ENCODE measurements at regions not wholly inside any gene's neighbourhood (a gene's known extent, or its start where the extent isn't known, plus 50 kb on each side); places are given as distances from the start of the nearest gene placed in this dataset.

DNA sequence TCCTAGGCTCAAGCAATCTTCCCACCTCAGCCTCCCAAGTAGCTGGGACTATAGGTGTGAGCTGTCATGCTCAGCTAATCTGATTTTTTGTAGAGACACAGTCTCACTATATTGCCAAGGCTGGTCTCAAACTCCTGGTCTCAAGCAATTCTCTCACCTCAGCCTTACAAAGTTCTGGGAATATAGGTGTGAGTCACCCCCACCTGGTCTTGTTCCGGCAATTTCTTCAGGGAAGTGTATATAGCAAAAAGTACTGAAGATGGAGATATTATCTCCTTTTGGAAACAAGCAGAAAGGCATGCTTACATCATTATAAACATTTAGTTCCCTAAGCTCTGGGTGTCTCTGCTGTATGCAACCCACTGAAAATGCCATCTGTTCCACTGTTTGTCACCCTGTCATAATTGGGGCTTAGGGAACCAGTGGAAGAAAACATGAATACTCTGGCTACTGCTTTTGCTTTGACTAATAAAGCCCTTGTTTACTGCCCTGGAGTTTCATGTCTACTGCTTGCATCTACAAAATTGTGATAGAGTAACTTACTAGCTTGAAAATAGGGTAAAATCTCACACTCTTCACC, 940.2 kb downstream of the GALC start:
- no peak for FAIRE-seq
- Histone ChIP-seq H3K36me3 (ENCODE audit: insufficient read depth, low read length) (no peaks in the 10 kb centered on the region), H3K4me3 (ENCODE audit: insufficient read depth, low read depth, low read length) (no peak overlapping the region), H3K4me1 (ENCODE audit: insufficient read depth, low read length) (no peaks in the 10 kb centered on the region), H2AFZ (ENCODE audit: low read depth, low read length) (no peak overlapping the region), H3K27me3 (ENCODE audit: insufficient read depth, low read length) (no peaks in the 10 kb centered on the region), H3K79me2 (ENCODE audit: insufficient read depth, low read length) (no peaks in the 10 kb centered on the region), H3K9ac (ENCODE audit: low read length) (no peak overlapping the region), H3K4me2 (ENCODE audit: low read length) (no peak overlapping the region), H3K27ac (ENCODE audit: low read depth, low read length) (no peak overlapping the region), H3K9me3 (ENCODE audit: insufficient read depth, low read depth, low read length) (no peaks in the 10 kb centered on the region), H4K20me1 (ENCODE audit: insufficient read depth, low read length) (no peaks in the 10 kb centered on the region)
- Mint-ChIP-seq H3K27me3 (ENCODE audit: low read depth, unreplicated experiment) (peaks cover 3% of the 10 kb centered on the region), H3K27ac (ENCODE audit: unreplicated experiment) (no peak overlapping the region), H3K4me3 (ENCODE audit: unreplicated experiment) (no peak overlapping the region), H3K36me3 (ENCODE audit: low read depth, unreplicated experiment) (no peaks in the 10 kb centered on the region), H3K4me1 (ENCODE audit: low read depth, unreplicated experiment) (no peaks in the 10 kb centered on the region), H3K9me3 (ENCODE audit: unreplicated experiment) (no peaks in the 10 kb centered on the region)
- DNase-seq (ENCODE audit: low read depth), result no peak
- no peak for TF ChIP-seq EZH2 (IDR thresholded peaks at IDR 0.05; ENCODE audit: insufficient read depth, low read length)
- TF ChIP-seq, protein P1, sequence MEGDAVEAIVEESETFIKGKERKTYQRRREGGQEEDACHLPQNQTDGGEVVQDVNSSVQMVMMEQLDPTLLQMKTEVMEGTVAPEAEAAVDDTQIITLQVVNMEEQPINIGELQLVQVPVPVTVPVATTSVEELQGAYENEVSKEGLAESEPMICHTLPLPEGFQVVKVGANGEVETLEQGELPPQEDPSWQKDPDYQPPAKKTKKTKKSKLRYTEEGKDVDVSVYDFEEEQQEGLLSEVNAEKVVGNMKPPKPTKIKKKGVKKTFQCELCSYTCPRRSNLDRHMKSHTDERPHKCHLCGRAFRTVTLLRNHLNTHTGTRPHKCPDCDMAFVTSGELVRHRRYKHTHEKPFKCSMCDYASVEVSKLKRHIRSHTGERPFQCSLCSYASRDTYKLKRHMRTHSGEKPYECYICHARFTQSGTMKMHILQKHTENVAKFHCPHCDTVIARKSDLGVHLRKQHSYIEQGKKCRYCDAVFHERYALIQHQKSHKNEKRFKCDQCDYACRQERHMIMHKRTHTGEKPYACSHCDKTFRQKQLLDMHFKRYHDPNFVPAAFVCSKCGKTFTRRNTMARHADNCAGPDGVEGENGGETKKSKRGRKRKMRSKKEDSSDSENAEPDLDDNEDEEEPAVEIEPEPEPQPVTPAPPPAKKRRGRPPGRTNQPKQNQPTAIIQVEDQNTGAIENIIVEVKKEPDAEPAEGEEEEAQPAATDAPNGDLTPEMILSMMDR (IDR thresholded peaks at IDR 0.05; ENCODE audit: insufficient read depth, low read depth, low read length), result no peak

GRCh38 chr14:87050421-87050820, 942.6 kb downstream of the GALC start:
- Mint-ChIP-seq H3K27ac (ENCODE audit: unreplicated experiment) (no peak overlapping the region), H3K4me1 (ENCODE audit: low read depth, unreplicated experiment) (no peaks in the 10 kb centered on the region), H3K36me3 (ENCODE audit: low read depth, unreplicated experiment) (no peaks in the 10 kb centered on the region), H3K4me3 (ENCODE audit: unreplicated experiment) (no peak overlapping the region), H3K27me3 (ENCODE audit: low read depth, unreplicated experiment) (peaks cover 3% of the 10 kb centered on the region), H3K9me3 (ENCODE audit: unreplicated experiment) (no peaks in the 10 kb centered on the region)
- H3K36me3 ChIP-seq (ENCODE audit: insufficient read depth, low read length), result no peaks in the 10 kb centered on the region
- H4K20me1 ChIP-seq (ENCODE audit: insufficient read depth, low read length), result no peaks in the 10 kb centered on the region
- no peak overlapping the region for H3K9ac ChIP-seq (ENCODE audit: low read length)
- no peak overlapping the region for H3K27ac ChIP-seq (ENCODE audit: low read depth, low read length)
- no peak overlapping the region for H2AFZ ChIP-seq (ENCODE audit: low read depth, low read length)
- H3K4me2 ChIP-seq (ENCODE audit: low read length), result no peak overlapping the region
- no peak for TF ChIP-seq EZH2 (IDR thresholded peaks at IDR 0.05; ENCODE audit: insufficient read depth, low read length)
- TF ChIP-seq, protein P1 (IDR thresholded peaks at IDR 0.05; ENCODE audit: insufficient read depth, low read depth, low read length), result no peak
- DNase-seq (ENCODE audit: low read depth) (no peak), FAIRE-seq (no peak)
- no peak overlapping the region for H3K4me3 ChIP-seq (ENCODE audit: insufficient read depth, low read depth, low read length)
- H3K4me1 ChIP-seq (ENCODE audit: insufficient read depth, low read length), result no peaks in the 10 kb centered on the region
- H3K79me2 ChIP-seq (ENCODE audit: insufficient read depth, low read length), result no peaks in the 10 kb centered on the region
- H3K27me3 ChIP-seq (ENCODE audit: insufficient read depth, low read length), result no peaks in the 10 kb centered on the region
- H3K9me3 ChIP-seq (ENCODE audit: insufficient read depth, low read depth, low read length), result no peaks in the 10 kb centered on the region

DNA sequence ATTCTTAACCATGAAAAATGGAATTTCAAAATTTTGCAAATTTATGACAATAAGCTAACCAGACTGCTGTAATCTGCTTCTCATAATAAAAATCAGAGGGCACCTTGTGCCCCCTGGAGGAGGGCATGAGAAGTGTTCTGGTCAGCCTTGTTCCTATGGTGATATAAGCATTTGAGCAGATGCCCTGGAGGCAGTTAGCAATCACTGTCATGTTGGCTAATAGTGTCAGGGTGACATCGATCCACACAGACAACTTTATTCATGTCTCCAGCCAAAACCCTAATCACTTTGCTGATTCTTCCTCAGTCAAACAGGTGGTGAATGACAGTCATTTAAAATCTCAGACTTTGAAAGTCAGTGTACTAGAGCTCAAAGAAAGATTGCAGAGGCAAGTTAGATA, 943.0 kb downstream of the GALC start:
- no peaks in the 10 kb centered on the region for H4K20me1 ChIP-seq (ENCODE audit: insufficient read depth, low read length)
- no peak overlapping the region for H3K27ac Mint-ChIP-seq (ENCODE audit: unreplicated experiment)

More for the DNA sequence above, 943.0 kb downstream of the GALC start:
- no peaks in the 10 kb centered on the region for H3K36me3 Mint-ChIP-seq (ENCODE audit: low read depth, unreplicated experiment)
- Histone ChIP-seq H3K9me3 (ENCODE audit: insufficient read depth, low read depth, low read length) (no peaks in the 10 kb centered on the region), H3K9ac (ENCODE audit: low read length) (no peak overlapping the region), H3K79me2 (ENCODE audit: insufficient read depth, low read length) (no peaks in the 10 kb centered on the region), H2AFZ (ENCODE audit: low read depth, low read length) (no peak overlapping the region), H3K27me3 (ENCODE audit: insufficient read depth, low read length) (no peaks in the 10 kb centered on the region), H3K4me3 (ENCODE audit: insufficient read depth, low read depth, low read length) (no peak overlapping the region), H3K27ac (ENCODE audit: low read depth, low read length) (no peak overlapping the region), H3K4me1 (ENCODE audit: insufficient read depth, low read length) (no peaks in the 10 kb centered on the region), H3K36me3 (ENCODE audit: insufficient read depth, low read length) (no peaks in the 10 kb centered on the region), H3K4me2 (ENCODE audit: low read length) (no peak overlapping the region)
- no peaks in the 10 kb centered on the region for H3K4me1 Mint-ChIP-seq (ENCODE audit: low read depth, unreplicated experiment)
- H3K9me3 Mint-ChIP-seq (ENCODE audit: unreplicated experiment), result no peaks in the 10 kb centered on the region
- TF ChIP-seq, protein P1 (IDR thresholded peaks at IDR 0.05; ENCODE audit: insufficient read depth, low read depth, low read length), result peak; percentile 44
- TF ChIP-seq EZH2 (IDR thresholded peaks at IDR 0.05; ENCODE audit: insufficient read depth, low read length), result no peak
- no peak for DNase-seq (ENCODE audit: low read depth)
- H3K4me3 Mint-ChIP-seq (ENCODE audit: unreplicated experiment), result no peak overlapping the region
- peaks cover 3% of the 10 kb centered on the region for H3K27me3 Mint-ChIP-seq (ENCODE audit: low read depth, unreplicated experiment)
- no peak for FAIRE-seq
